Psoas muscle (tissue), 7 donors: ENCODE measurements at regions not wholly inside any gene's neighbourhood (a gene's known extent, or its start where the extent isn't known, plus 50 kb on each side); places are given as distances from the start of the nearest gene placed in this dataset.

Experiments
- ATAC-seq, 4 donors: fragments of 200-7000 bp; cut with Tn5 transposase; one replicate each; pipeline ENCODE4 v1.9.1; 2020; ENCODE audit warnings: moderate library complexity in 3 of 4, mild to moderate bottlenecking in 2 of 4
- DNase-seq, 2 donors: peaks; one replicate each; pipeline ENCODE4 v3.0.0-alpha.2; 2020
- H3K27ac ChIP-seq: fragments of 200-600 bp; one replicate; pipeline ENCODE4 v1.8.0; 2022
- H3K27me3 ChIP-seq, 3 donors: fragments of 200-600 bp in 1 of 3; one replicate each; pipeline versions ENCODE4 v1.6.1 to v1.8.0; 2013 to 2022; ENCODE audit warnings: low read length in 2 of 3, mild to moderate bottlenecking in 2 of 3, moderate library complexity in 1 of 3; ENCODE audit not compliant: insufficient read depth in 3 of 3
- H3K36me3 ChIP-seq, 2 donors: fragments of 200-600 bp in 1 of 2; one replicate each; pipeline versions ENCODE4 v1.6.1 to v1.8.0; 2013 to 2022; ENCODE audit warnings: low read depth in 1 of 2, mild to moderate bottlenecking in 1 of 2, moderate library complexity in 1 of 2; ENCODE audit not compliant: insufficient read depth in 1 of 2
- H3K4me1 ChIP-seq: fragments of 200-600 bp; one replicate; pipeline ENCODE4 v1.8.0; 2022
- H3K4me3 ChIP-seq: fragments of 200-600 bp; one replicate; pipeline ENCODE4 v1.8.0; 2022; ENCODE audit warnings: mild to moderate bottlenecking
- H3K9me3 ChIP-seq: fragments of 200-600 bp; one replicate; pipeline ENCODE4 v1.8.0; 2022
- CTCF ChIP-seq: fragments of 200-600 bp; IDR thresholded peaks from one replicate; pipeline ENCODE4 v1.8.0; 2022; ENCODE audit warnings: antibody characterized with exemption
- WGBS, 3 donors: extraction: QIAGEN DNeasy Blood & Tissue Kit; methylation state at CpG; one replicate each; pipeline versions ENCODE4 v1.1.6 to v1.1.7; 2013; 5-methylcytosine and 5-hydroxymethylcytosine counted together
- intact Hi-C, 2 donors: fragments of 100-400 bp; cut with DNase I; formaldehyde crosslinking; loops; one replicate each; pipeline versions ENCODE4 v1.11.0 to v1.14.2; 2022
- donor health status: healthy with polysubstance abuse.
- donor health status: DM: no; HTN: no; CAD: no; lungs with moderate emphysema.
- donor health status: Bipolar disorder and iron deficiency.
- donor health status: healthy.
- donor health status: DM: yes; HTN: yes; CAD: no.
- donor health status: DM: no; HTN: no; CAD: no.
- donor health status: DM: yes; HTN: yes; CAD: no.

GRCh38 chr2:192437653-192438052 is 242.9 kb upstream of the TMEFF2 start:
- no peaks in the 10 kb centered on the region for H3K27me3 ChIP-seq
- no peak for ATAC-seq
- no peaks in the 10 kb centered on the region for H3K9me3 ChIP-seq
- no peaks in the 10 kb centered on the region for H3K36me3 ChIP-seq
- WGBS, 3 donors, result 60 to 69% (median 63%) methylated on average over 4 of the region's 4 CpGs
- intact Hi-C loops, result no loop called here
- H3K4me3 ChIP-seq, result no peak overlapping the region
- no peak for TF ChIP-seq CTCF
- no peaks in the 10 kb centered on the region for H3K4me1 ChIP-seq
- DNase-seq, result no peak
- H3K27ac ChIP-seq, result no peak overlapping the region

GRCh38 chr2:192424243-192424642 is 229.5 kb upstream of the TMEFF2 start:
- TF ChIP-seq CTCF, result no peak
- no peaks in the 10 kb centered on the region for H3K36me3 ChIP-seq
- H3K27ac ChIP-seq, result no peak overlapping the region
- no peaks in the 10 kb centered on the region for H3K9me3 ChIP-seq
- no peak overlapping the region for H3K4me3 ChIP-seq
- intact Hi-C loops, result no loop called here
- no peaks in the 10 kb centered on the region for H3K4me1 ChIP-seq
- no peak for ATAC-seq
- 72 to 78% (median 77%) methylated on average over 4 of the region's 4 CpGs for WGBS, 3 donors
- H3K27me3 ChIP-seq, result no peaks in the 10 kb centered on the region
- no peak for DNase-seq

- Histone ChIP-seq H3K9me3 (no peaks in the 10 kb centered on the region), H3K36me3 (no peaks in the 10 kb centered on the region), H3K27me3 (no peaks in the 10 kb centered on the region), H3K27ac (no peak overlapping the region), H3K4me1 (no peaks in the 10 kb centered on the region), H3K4me3 (no peak overlapping the region)
- no peak for ATAC-seq
- WGBS, 3 donors, result 63 to 71% (median 71%) methylated on average over 2 of the region's 2 CpGs
- DNase-seq, result no peak
- no peak for TF ChIP-seq CTCF
- intact Hi-C loops, result no loop called here
These were observed 225.1 kb upstream of the TMEFF2 start for GRCh38 chr2:192419786-192420185.

GRCh38 chr2:192416060-192416459 is 221.3 kb upstream of the TMEFF2 start:
- intact Hi-C loops, result no loop called here

More at GRCh38 chr2:192416060-192416459, 221.3 kb upstream of the TMEFF2 start:
- ATAC-seq (no peak), DNase-seq (no peak)
- H3K4me3 ChIP-seq, result no peak overlapping the region
- no peak overlapping the region for H3K27ac ChIP-seq
- H3K9me3 ChIP-seq, result no peaks in the 10 kb centered on the region
- TF ChIP-seq CTCF, result no peak
- no peaks in the 10 kb centered on the region for H3K27me3 ChIP-seq
- no peaks in the 10 kb centered on the region for H3K36me3 ChIP-seq
- 30 to 33% (median 31%) methylated on average over 4 of the region's 4 CpGs for WGBS, 3 donors
- no peaks in the 10 kb centered on the region for H3K4me1 ChIP-seq
